Ovary (tissue), 3 donors: ENCODE measurements at regions not wholly inside any gene's neighbourhood (a gene's known extent, or its start where the extent isn't known, plus 50 kb on each side); places are given as distances from the start of the nearest gene placed in this dataset.
"Not testable (repeated sequence)": the region's sequence is repeated elsewhere in the genome, so short reads cannot be mapped to it uniquely, and the experiment has no call there.

Experiments used
- CTCF ChIP-seq, 3 donors: fragments of 450-650 bp in 2 of 3; fragments of 200-600 bp in 1 of 3; IDR thresholded peaks; one replicate each; pipeline versions ENCODE4 v1.5.1 to v1.8.0; 2016 to 2022; ENCODE audit warnings: antibody characterized with exemption in 3 of 3, mild to moderate bottlenecking in 1 of 3
- EP300 ChIP-seq: sonication (generic); formaldehyde crosslinking; IDR thresholded peaks from one replicate; pipeline ENCODE4 v1.6.1; 2017; ENCODE audit warnings: antibody characterized with exemption
- POLR2A ChIP-seq: fragments of 450-650 bp; IDR thresholded peaks from one replicate; pipeline ENCODE4 v1.6.1; 2017; ENCODE audit warnings: antibody characterized with exemption, mild to moderate bottlenecking, moderate library complexity
- donor health status: DM: no; HTN: no; CAD: no.

GRCh38 chr3:597746-598145 lies 401.2 kb downstream of the CHL1 start:
- TF ChIP-seq CTCF (IDR thresholded peaks at IDR 0.05); POLR2A; EP300: not testable (repeated sequence)
